Nephron progenitor cell (in vitro differentiated cells): ENCODE measurements at regions not wholly inside any gene's neighbourhood (a gene's known extent, or its start where the extent isn't known, plus 50 kb on each side); places are given as distances from the start of the nearest gene placed in this dataset.
A peak's percentile ranks its signal among the peaks of the same experiment; 100 is the strongest.

Source experiments
- DNase-seq: peaks from one replicate; pipeline ENCODE4 v3.0.0; 2021
- H3K27ac Mint-ChIP-seq: 2 replicates; pipeline ENCODE4 v1.8.0; 2021; ENCODE audit warnings: mild to moderate bottlenecking, moderate library complexity, mixed read lengths
- H3K27me3 Mint-ChIP-seq: 2 replicates; pipeline ENCODE4 v1.8.0; 2021; ENCODE audit warnings: mild to moderate bottlenecking, low read depth, mixed read lengths; ENCODE audit not compliant: poor library complexity
- H3K36me3 Mint-ChIP-seq: 2 replicates; pipeline ENCODE4 v1.8.0; 2021; ENCODE audit warnings: low read depth, mixed read lengths
- H3K4me1 Mint-ChIP-seq: 2 replicates; pipeline ENCODE4 v1.8.0; 2021; ENCODE audit warnings: mixed read lengths
- H3K4me3 Mint-ChIP-seq: 2 replicates; pipeline ENCODE4 v1.8.0; 2021; ENCODE audit warnings: mild to moderate bottlenecking, moderate library complexity, mixed read lengths
- H3K9me3 Mint-ChIP-seq: 2 replicates; pipeline ENCODE4 v1.8.0; 2021; ENCODE audit warnings: mild to moderate bottlenecking, moderate library complexity, mixed read lengths
- TF ChIP-seq, protein P1 (sequence below): fragments of 200-600 bp; sonication (generic); IDR thresholded peaks from 2 replicates; pipeline ENCODE4 v1.5.0; 2021; ENCODE audit warnings: antibody characterized with exemption

DNA sequence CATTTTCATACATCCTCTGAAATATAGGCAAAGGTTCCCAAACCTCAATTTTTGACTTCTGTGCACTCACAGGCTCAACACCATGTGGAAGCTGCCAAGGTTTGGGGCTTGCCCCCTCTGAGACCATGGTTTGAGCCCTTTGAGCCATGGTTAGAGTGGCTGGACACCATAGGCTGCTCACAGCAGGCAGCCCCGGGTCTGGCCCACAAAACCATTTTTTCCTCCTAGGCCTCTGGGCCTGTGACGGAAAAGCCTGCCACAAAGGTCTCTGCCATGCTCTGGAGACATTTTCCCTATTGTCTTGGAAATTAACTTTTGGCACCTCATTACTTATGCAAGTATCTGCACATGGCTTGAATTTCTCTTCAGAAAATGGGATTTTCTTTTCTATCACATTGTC, 1113.2 kb upstream of the ATXN7L3B start:
- TF ChIP-seq, protein P1, sequence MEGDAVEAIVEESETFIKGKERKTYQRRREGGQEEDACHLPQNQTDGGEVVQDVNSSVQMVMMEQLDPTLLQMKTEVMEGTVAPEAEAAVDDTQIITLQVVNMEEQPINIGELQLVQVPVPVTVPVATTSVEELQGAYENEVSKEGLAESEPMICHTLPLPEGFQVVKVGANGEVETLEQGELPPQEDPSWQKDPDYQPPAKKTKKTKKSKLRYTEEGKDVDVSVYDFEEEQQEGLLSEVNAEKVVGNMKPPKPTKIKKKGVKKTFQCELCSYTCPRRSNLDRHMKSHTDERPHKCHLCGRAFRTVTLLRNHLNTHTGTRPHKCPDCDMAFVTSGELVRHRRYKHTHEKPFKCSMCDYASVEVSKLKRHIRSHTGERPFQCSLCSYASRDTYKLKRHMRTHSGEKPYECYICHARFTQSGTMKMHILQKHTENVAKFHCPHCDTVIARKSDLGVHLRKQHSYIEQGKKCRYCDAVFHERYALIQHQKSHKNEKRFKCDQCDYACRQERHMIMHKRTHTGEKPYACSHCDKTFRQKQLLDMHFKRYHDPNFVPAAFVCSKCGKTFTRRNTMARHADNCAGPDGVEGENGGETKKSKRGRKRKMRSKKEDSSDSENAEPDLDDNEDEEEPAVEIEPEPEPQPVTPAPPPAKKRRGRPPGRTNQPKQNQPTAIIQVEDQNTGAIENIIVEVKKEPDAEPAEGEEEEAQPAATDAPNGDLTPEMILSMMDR, result no peak
- Mint-ChIP-seq H3K4me1 (no peaks in the 10 kb centered on the region), H3K27ac (no peak overlapping the region), H3K9me3 (peaks cover 14% of the 10 kb centered on the region), H3K27me3 (no peaks in the 10 kb centered on the region), H3K4me3 (no peak overlapping the region), H3K36me3 (no peaks in the 10 kb centered on the region)
- no peak for DNase-seq

DNA sequence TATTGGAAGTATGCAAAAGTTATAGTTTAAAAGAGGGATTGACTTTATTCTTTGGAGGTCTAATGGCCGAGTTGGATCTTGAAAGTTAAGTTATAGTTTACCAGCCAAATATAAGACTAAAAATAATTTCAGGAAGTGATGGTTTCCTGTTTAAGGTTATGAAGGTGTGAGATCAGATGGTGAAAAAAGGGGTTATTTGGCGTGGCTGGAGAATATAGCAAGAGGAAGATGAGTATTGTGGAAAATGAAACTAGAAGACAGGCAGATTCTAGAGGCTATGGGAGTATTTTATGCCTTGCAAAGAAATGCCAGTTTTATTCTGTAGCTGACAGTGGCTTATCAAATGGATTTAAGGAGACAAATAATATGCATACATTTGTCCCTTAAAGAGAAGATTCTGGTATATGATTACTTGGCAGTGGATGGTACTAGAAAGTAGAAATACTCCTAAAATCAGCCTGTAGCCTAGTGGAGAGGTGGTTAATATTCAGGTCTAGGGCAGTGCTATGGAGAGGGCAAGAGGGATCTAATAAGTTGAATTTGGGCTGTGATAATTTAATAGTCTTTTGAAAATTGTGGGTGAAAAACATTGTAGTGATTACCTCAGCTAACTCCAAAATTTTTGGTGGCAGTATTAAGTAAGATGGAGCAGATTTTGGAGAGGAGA, 1091.8 kb upstream of the ATXN7L3B start:
- H3K27me3 Mint-ChIP-seq, result no peaks in the 10 kb centered on the region
- TF ChIP-seq, protein P1, result no peak
- H3K4me3 Mint-ChIP-seq, result no peak overlapping the region
- H3K27ac Mint-ChIP-seq, result no peak overlapping the region
- H3K36me3 Mint-ChIP-seq, result no peaks in the 10 kb centered on the region
- DNase-seq, result no peak
- H3K9me3 Mint-ChIP-seq, result no peaks in the 10 kb centered on the region
- no peaks in the 10 kb centered on the region for H3K4me1 Mint-ChIP-seq

- TF ChIP-seq, protein P1, result no peak
- no peak overlapping the region for H3K27ac Mint-ChIP-seq
- H3K9me3 Mint-ChIP-seq, result no peaks in the 10 kb centered on the region
- no peak overlapping the region for H3K4me3 Mint-ChIP-seq
- no peak for DNase-seq
- H3K4me1 Mint-ChIP-seq, result peaks cover 15% of the 10 kb centered on the region
- no peaks in the 10 kb centered on the region for H3K27me3 Mint-ChIP-seq
- no peaks in the 10 kb centered on the region for H3K36me3 Mint-ChIP-seq
Measured at GRCh38 chr12:73452672-73453469, 1084.8 kb upstream of the ATXN7L3B start.

DNA sequence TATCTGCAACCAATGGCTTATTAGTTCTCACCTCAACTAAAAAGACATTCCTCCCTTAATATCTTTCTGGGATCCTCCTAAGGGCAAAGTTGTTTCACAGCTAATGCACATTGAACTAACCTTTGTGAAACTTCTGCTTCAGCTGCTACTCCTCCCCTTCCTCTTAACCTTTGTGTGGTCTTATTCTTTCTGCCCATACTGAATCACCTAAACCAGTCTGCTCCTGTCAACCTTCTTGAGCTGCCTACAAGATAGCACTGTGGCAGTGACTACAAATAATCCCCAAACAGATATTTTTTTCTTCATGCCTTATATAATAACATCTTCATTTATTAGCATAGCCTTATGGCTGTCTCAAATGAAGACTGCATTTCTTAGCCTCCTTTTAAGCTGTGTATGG, 1077.4 kb upstream of the ATXN7L3B start:
- Mint-ChIP-seq H3K4me1 (peaks cover 30% of the 10 kb centered on the region), H3K27me3 (peaks cover 5% of the 10 kb centered on the region), H3K9me3 (peaks cover 4% of the 10 kb centered on the region), H3K4me3 (no peak overlapping the region), H3K27ac (peak overlapping the region; percentile 44), H3K36me3 (no peaks in the 10 kb centered on the region)
- TF ChIP-seq, protein P1, result no peak
- no peak for DNase-seq

DNA sequence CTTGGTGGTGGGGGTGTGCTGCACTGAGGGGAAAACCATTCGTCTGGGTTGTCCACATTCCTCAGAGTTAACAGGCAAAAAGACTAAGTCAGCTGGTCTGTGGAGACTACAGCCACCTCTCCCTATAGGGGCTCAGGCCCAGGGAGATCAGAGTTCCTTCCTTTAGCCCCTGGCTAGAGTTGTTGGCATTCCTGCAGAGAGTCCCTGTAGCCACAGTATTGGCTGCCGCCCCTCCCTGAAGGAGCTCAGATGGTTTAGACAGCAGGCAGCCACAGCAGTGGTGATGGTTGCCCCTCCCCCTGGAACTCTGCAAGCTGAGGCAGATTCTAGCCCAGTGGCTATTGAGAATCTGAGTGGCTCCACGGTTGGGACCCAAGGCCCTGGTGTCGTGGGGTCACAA, 1072.5 kb upstream of the ATXN7L3B start:
- TF ChIP-seq, protein P1, result no peak
- peak; percentile 2 for DNase-seq
- peaks cover 12% of the 10 kb centered on the region for H3K9me3 Mint-ChIP-seq
- no peaks in the 10 kb centered on the region for H3K36me3 Mint-ChIP-seq
- H3K27ac Mint-ChIP-seq, result peak overlapping the region; percentile 89
- peaks cover 13% of the 10 kb centered on the region for H3K4me1 Mint-ChIP-seq
- H3K4me3 Mint-ChIP-seq, result no peak overlapping the region
- peaks cover 5% of the 10 kb centered on the region for H3K27me3 Mint-ChIP-seq
